Ishikawa (cell line): ENCODE measurements at regions not wholly inside any gene's neighbourhood (a gene's known extent, or its start where the extent isn't known, plus 50 kb on each side); places are given as distances from the start of the nearest gene placed in this dataset.

Experiments
- CEBPB ChIP-seq: IDR thresholded peaks from 2 replicates; pipeline ENCODE4 v1.6.1; 2012
- CREB1 ChIP-seq: IDR thresholded peaks from 2 replicates; pipeline ENCODE4 v1.6.1; 2012; ENCODE audit warnings: low read depth
- EGR1 ChIP-seq: IDR thresholded peaks from 2 replicates; pipeline ENCODE4 v1.6.1; 2012
- EP300 ChIP-seq: IDR thresholded peaks from 2 replicates; pipeline ENCODE4 v1.6.1; 2012; ENCODE audit warnings: borderline replicate concordance
- FOXM1 ChIP-seq: IDR thresholded peaks from 2 replicates; pipeline ENCODE4 v1.6.1; 2012; ENCODE audit warnings: low read depth, borderline replicate concordance
- MAX ChIP-seq: IDR thresholded peaks from 2 replicates; pipeline ENCODE4 v1.6.1; 2012
- NFIC ChIP-seq: IDR thresholded peaks from 2 replicates; pipeline ENCODE4 v1.6.1; 2012
- RAD21 ChIP-seq: IDR thresholded peaks from 2 replicates; pipeline ENCODE4 v1.6.1; 2012; ENCODE audit warnings: low read depth
- REST ChIP-seq: IDR thresholded peaks from 2 replicates; pipeline ENCODE4 v1.6.1; 2012; ENCODE audit warnings: low read depth, mild to moderate bottlenecking
- TAF1 ChIP-seq: IDR thresholded peaks from 2 replicates; pipeline ENCODE4 v1.6.1; 2012; ENCODE audit warnings: low read depth, mild to moderate bottlenecking
- TCF12 ChIP-seq: IDR thresholded peaks from 2 replicates; pipeline ENCODE4 v1.6.1; 2012; ENCODE audit warnings: low read depth
- TEAD4 ChIP-seq: IDR thresholded peaks from 2 replicates; pipeline ENCODE4 v1.6.1; 2012
- USF1 ChIP-seq: IDR thresholded peaks from 2 replicates; pipeline ENCODE4 v1.6.1; 2012
- YY1 ChIP-seq: IDR thresholded peaks from 2 replicates; pipeline ENCODE4 v1.6.1; 2012; ENCODE audit warnings: low read depth
- ZBTB7A ChIP-seq: IDR thresholded peaks from 2 replicates; pipeline ENCODE4 v1.6.1; 2012; ENCODE audit warnings: low read depth

DNA sequence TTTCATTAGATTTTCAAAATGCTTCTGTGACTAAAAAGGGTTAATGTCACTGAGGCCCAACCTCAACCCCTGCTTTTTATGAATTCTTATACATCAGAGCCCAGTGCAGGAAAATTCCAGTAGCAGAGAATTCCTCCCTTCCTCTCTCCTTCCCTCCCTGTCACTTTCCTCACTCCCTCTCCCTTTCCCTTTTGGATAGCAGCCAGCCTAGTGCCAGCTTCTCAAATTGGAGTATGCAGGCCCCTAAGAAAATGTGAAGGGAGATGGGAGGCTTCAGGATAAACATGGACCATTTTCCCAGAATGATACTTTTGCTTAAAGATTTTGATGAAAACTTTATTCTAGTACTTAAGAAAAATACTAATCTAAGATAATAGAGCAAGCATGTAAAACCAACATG is 507.4 kb downstream of the KDM4C start:
- TF ChIP-seq MAX (no peak), TCF12 (no peak)

- TF ChIP-seq RAD21: peak; percentile 26; the same call in 1 of the 2 replicates
- no peak for TF ChIP-seq REST
Measured at GRCh38 chr9:7259544-7260241, 501.9 kb downstream of the KDM4C start.

DNA sequence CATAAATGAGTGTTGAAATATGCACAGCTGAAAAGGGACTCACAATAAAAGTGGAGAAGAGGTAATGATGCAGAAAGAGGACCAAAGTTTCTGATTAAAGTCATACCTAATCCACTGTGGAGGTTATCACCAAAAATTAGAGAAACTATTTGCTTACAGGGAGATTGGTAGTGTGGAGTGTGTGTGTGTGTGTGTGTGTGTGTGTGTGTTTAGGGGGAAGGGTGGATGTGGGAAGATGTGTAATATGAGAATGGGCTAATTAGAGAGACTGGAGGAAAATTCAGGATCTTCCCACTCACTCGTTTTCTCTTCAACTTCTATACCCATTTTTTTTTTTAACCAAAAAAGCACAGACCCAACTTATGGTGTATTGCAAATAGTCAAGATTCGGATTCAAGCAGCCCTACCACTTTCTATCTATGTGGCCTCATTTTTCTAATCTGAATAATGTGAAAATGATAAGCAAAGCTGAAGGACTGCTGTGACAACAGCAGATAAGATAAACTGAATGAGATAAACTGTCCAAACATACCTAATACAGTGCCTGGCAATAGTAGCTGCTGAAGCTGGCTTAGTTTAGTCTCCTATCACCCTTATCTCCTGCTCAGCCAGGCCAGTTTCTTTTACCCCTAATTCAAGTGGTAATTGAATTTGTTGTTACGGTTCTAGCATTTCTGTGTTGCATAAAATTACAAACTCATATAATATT is 501.1 kb downstream of the KDM4C start:
- TF ChIP-seq USF1: no peak
- no peak for TF ChIP-seq FOXM1
- TF ChIP-seq CEBPB: no peak
- no peak for TF ChIP-seq MAX
- no peak for TF ChIP-seq EGR1
- TF ChIP-seq EP300: no peak
- TF ChIP-seq ZBTB7A: no peak
- TF ChIP-seq TAF1: no peak
- no peak for TF ChIP-seq TEAD4
- TF ChIP-seq REST: no peak
- no peak for TF ChIP-seq NFIC

GRCh38 chr9:7246917-7247522 is 489.2 kb downstream of the KDM4C start:
- no peak for TF ChIP-seq EP300
- TF ChIP-seq CREB1: no peak
- TF ChIP-seq FOXM1: no peak
- TF ChIP-seq ZBTB7A: no peak
- no peak for TF ChIP-seq EGR1
- no peak for TF ChIP-seq TCF12
- no peak for TF ChIP-seq YY1
- TF ChIP-seq CEBPB: no peak
- no peak for TF ChIP-seq TEAD4
- no peak for TF ChIP-seq MAX
- no peak for TF ChIP-seq NFIC
- TF ChIP-seq TAF1: no peak
- no peak for TF ChIP-seq USF1
- TF ChIP-seq RAD21: no peak
- no peak for TF ChIP-seq REST
